ENCODE measurements at regions not wholly inside any gene's neighbourhood (a gene's known extent, or its start where the extent isn't known, plus 50 kb on each side); places are given as distances from the start of the nearest gene placed in this dataset.

- H3K9me2 ChIP-seq, result no peaks in the 10 kb centered on the region
- ChIA-PET POLR2A (no interaction called here), CTCF (interaction anchor here (0.7 kb wide), 1 partner anchor 58 kb away, joined by 3 read pairs; no protein-coding TSS in a partner anchor)
- no peaks in the 10 kb centered on the region for H3K36me3 ChIP-seq (replicated peaks in 1 of 2; ENCODE audit: control insufficient read depth in 1 of 2, insufficient read depth in 2 of 2, low read length in 1 of 2)
- H3K4me1 ChIP-seq (ENCODE audit: control insufficient read depth in 1 of 2, insufficient read depth in 2 of 2, low read depth in 1 of 2, low read length in 1 of 2), result no peaks in the 10 kb centered on the region
- no peaks in the 10 kb centered on the region for H3K79me2 ChIP-seq (ENCODE audit: insufficient read depth)
- no peaks in the 10 kb centered on the region for H3K27me3 ChIP-seq (ENCODE audit: insufficient read depth)
- peak overlapping the region; percentile 76; the same call in 1 of the 2 replicates for H2AFZ ChIP-seq (ENCODE audit: low read depth)
- peak overlapping the region in 1 of 2 experiments; percentile 41; a peak in 2 of 4 replicates for H3K27ac ChIP-seq (ENCODE audit: low read depth in 2 of 2, low read length in 1 of 2)
- H3K4me2 ChIP-seq, result peak overlapping the region; percentile 52
- H3K9ac ChIP-seq, result no peak overlapping the region
- WGBS (ENCODE audit: low lambda C conversion rate), result 20% methylated on average over 3 of the region's 3 CpGs
- H4K20me1 ChIP-seq (ENCODE audit: insufficient read depth), result no peaks in the 10 kb centered on the region
- TF ChIP-seq GATA2 (CRISPR knock-in tag; IDR thresholded peaks at IDR 0.05) (no peak), CTCF (IDR thresholded peaks at IDR 0.05) (no peak), ELF1 (IDR thresholded peaks at IDR 0.05) (no peak), SMC3 (IDR thresholded peaks at IDR 0.05; ENCODE audit: low read depth, low read length) (no peak), RCOR1 (IDR thresholded peaks at IDR 0.05; ENCODE audit: low read length) (no peak), RFX5 (IDR thresholded peaks at IDR 0.05; ENCODE audit: low read length) (no peak), TCF12 (IDR thresholded peaks at IDR 0.05) (no peak), POLR2AphosphoS5 (IDR thresholded peaks at IDR 0.05; ENCODE audit: low read depth, low read length) (no peak), NRF1 (IDR thresholded peaks at IDR 0.05; ENCODE audit: low read depth, low read length) (no peak), EZH2phosphoT487 (IDR thresholded peaks at IDR 0.05; ENCODE audit: borderline replicate concordance, low read depth) (no peak), REST (IDR thresholded peaks at IDR 0.05; ENCODE audit: low read depth, low read length) (no peak)
- H3F3A ChIP-seq (replicated peaks; ENCODE audit: insufficient read depth), result peaks cover 8% of the 10 kb centered on the region
- no peak for DNase-seq
- H3K9me3 ChIP-seq, result peaks cover 4% of the 10 kb centered on the region; the same call in 1 of the 2 replicates
- H3K4me3 ChIP-seq (ENCODE audit: low read depth in 2 of 2, low read length in 1 of 2), result no peak overlapping the region
Measured at GRCh38 chr1:114310695-114311271, 157.1 kb upstream of the SYT6 start.

GRCh38 chr1:114302821-114303220 is 149.2 kb upstream of the SYT6 start:
- Histone ChIP-seq H3K4me3 (ENCODE audit: low read depth in 2 of 2, low read length in 1 of 2) (no peak overlapping the region), H3K27me3 (ENCODE audit: insufficient read depth) (peaks cover 6% of the 10 kb centered on the region; the same call in 1 of the 2 replicates), H3K36me3 (replicated peaks in 1 of 2; ENCODE audit: control insufficient read depth in 1 of 2, insufficient read depth in 2 of 2, low read length in 1 of 2) (no peaks in the 10 kb centered on the region), H3F3A (replicated peaks; ENCODE audit: insufficient read depth) (no peaks in the 10 kb centered on the region), H2AFZ (ENCODE audit: low read depth) (no peak overlapping the region), H3K27ac (ENCODE audit: low read depth in 2 of 2, low read length in 1 of 2) (no peak overlapping the region), H3K79me2 (ENCODE audit: insufficient read depth) (no peaks in the 10 kb centered on the region), H3K9me2 (no peaks in the 10 kb centered on the region), H4K20me1 (ENCODE audit: insufficient read depth) (no peaks in the 10 kb centered on the region), H3K4me1 (ENCODE audit: control insufficient read depth in 1 of 2, insufficient read depth in 2 of 2, low read depth in 1 of 2, low read length in 1 of 2) (no peaks in the 10 kb centered on the region; a peak in 1 of 4 replicates), H3K9me3 (no peaks in the 10 kb centered on the region), H3K4me2 (no peak overlapping the region), H3K9ac (no peak overlapping the region)
- no peak for DNase-seq
- 38% methylated on average over 2 of the region's 2 CpGs for WGBS (ENCODE audit: low lambda C conversion rate)
- CTCF ChIA-PET, result no interaction called here
- no peak for TF ChIP-seq SMC3 (IDR thresholded peaks at IDR 0.05; ENCODE audit: low read depth, low read length)
- POLR2A ChIA-PET, result no interaction called here
